ENCODE measurements at regions not wholly inside any gene's neighbourhood (a gene's known extent, or its start where the extent isn't known, plus 50 kb on each side); places are given as distances from the start of the nearest gene placed in this dataset.

GRCh38 chr20:47423586-47423985 lies 67.1 kb upstream of the ZMYND8 start:
- TF ChIP-seq CTCF (IDR thresholded peaks at IDR 0.05) (no peak), POLR2A (IDR thresholded peaks at IDR 0.05) (no peak)
